ENCODE measurements at regions not wholly inside any gene's neighbourhood (a gene's known extent, or its start where the extent isn't known, plus 50 kb on each side); places are given as distances from the start of the nearest gene placed in this dataset.

DNA sequence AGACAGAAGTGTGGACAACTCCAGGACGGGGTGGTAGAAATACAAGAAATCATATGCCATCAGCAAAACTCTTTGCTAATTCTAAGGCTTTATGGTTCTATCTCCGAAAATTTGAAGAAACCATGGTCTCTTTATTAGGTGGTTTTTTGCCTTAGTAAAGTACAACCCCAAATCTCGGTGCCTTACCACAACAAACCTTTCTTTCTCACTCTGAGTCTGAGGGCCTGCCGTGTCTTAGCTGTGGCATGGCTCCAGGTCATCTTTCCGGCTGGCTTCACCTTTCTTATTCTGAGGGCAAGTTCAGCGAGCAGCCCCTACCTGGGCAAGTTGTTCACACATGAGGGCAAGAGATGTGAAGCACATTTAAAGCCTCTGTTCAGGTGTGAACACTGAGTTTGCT, 280.6 kb downstream of the TTLL7 start:
- Histone ChIP-seq H3K27ac (ENCODE audit: low read depth, low read length) (no peak overlapping the region), H3K36me3 (ENCODE audit: insufficient read depth, low read length) (no peaks in the 10 kb centered on the region), H3K9me3 (ENCODE audit: low read length) (no peaks in the 10 kb centered on the region), H3K27me3 (ENCODE audit: control insufficient read depth in 1 of 2, insufficient read depth in 2 of 2, low read length in 2 of 2) (no peaks in the 10 kb centered on the region), H3K9ac (ENCODE audit: low read length) (no peak overlapping the region), H3K4me3 (ENCODE audit: low read depth in 1 of 2, low read length in 2 of 2) (no peak overlapping the region), H3K4me1 (ENCODE audit: insufficient read depth, low read length) (no peaks in the 10 kb centered on the region)

DNA sequence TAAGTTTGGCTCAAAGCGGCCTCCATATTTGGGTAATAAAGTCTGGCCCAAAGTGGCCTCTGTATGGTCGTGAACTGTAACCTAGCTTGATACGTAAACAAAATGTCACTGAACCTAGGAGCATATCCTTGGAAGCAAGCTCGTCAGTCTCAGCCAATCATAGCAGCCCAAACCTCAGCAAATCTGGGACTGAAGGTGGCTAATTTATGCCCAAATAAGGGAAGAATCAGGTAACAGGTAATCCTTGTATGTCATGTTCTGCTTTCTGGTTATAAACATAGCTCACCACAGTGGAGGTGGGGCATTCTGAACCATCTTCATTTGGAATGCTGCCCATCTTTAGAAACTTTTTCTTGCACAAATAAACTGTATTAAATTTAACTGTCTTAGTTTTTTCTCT, 281.1 kb downstream of the TTLL7 start:
- no peaks in the 10 kb centered on the region for H3K4me1 ChIP-seq (ENCODE audit: insufficient read depth, low read length)
- H3K27me3 ChIP-seq (ENCODE audit: control insufficient read depth in 1 of 2, insufficient read depth in 2 of 2, low read length in 2 of 2) = no peaks in the 10 kb centered on the region
- no peak overlapping the region for H3K9ac ChIP-seq (ENCODE audit: low read length)
- no peaks in the 10 kb centered on the region for H3K36me3 ChIP-seq (ENCODE audit: insufficient read depth, low read length)
- H3K9me3 ChIP-seq (ENCODE audit: low read length) = no peaks in the 10 kb centered on the region
- no peak overlapping the region for H3K4me3 ChIP-seq (ENCODE audit: low read depth in 1 of 2, low read length in 2 of 2)
- no peak overlapping the region for H3K27ac ChIP-seq (ENCODE audit: low read depth, low read length)

DNA sequence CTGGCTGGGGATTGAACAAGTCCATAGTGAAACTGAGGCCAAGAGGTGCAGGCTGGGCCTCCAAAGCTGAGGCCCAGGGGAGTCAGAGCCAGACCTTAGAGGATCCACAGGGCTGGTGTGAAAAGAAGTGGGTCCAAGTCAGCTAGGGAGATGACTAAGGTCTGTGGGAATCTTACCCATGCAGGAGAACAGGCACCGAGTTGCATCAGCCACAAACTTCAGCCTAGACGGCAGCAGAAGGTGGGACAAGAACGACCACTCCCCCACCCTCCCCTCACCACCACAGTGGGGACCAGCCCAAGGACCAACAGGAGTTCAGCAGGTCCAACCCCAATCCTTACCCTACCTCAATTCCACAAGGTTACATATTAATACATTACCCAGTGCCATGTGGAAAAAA, 282.3 kb downstream of the TTLL7 start:
- Histone ChIP-seq H3K9ac (ENCODE audit: low read length) (no peak overlapping the region), H3K4me1 (ENCODE audit: insufficient read depth, low read length) (no peaks in the 10 kb centered on the region), H3K27me3 (ENCODE audit: control insufficient read depth in 1 of 2, insufficient read depth in 2 of 2, low read length in 2 of 2) (no peaks in the 10 kb centered on the region), H3K9me3 (ENCODE audit: low read length) (no peaks in the 10 kb centered on the region), H3K36me3 (ENCODE audit: insufficient read depth, low read length) (no peaks in the 10 kb centered on the region), H3K27ac (ENCODE audit: low read depth, low read length) (no peak overlapping the region), H3K4me3 (ENCODE audit: low read depth in 1 of 2, low read length in 2 of 2) (no peak overlapping the region)

DNA sequence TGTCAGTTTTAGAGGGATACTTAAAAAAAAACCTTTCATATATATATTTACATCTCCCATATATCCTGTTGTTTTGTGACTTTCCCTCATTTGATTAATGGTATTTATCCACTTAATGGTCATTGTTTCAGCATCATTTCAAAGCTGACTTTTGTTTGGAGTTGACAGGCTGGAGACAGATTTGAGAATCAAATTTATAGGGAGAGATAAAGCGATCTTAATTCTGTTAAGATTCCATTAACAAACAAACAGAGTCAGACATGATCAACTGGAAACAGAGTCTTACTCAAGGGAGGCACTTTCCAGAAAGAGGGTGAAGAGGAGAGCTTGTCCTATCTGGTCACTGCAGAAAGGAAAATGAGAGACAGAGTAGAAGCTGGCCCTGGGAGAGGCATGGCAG, 283.4 kb downstream of the TTLL7 start:
- Histone ChIP-seq H3K9ac (ENCODE audit: low read length) (no peak overlapping the region), H3K36me3 (ENCODE audit: insufficient read depth, low read length) (no peaks in the 10 kb centered on the region), H3K4me3 (ENCODE audit: low read depth in 1 of 2, low read length in 2 of 2) (no peak overlapping the region), H3K9me3 (ENCODE audit: low read length) (no peaks in the 10 kb centered on the region), H3K27ac (ENCODE audit: low read depth, low read length) (no peak overlapping the region), H3K27me3 (ENCODE audit: control insufficient read depth in 1 of 2, insufficient read depth in 2 of 2, low read length in 2 of 2) (no peaks in the 10 kb centered on the region), H3K4me1 (ENCODE audit: insufficient read depth, low read length) (no peaks in the 10 kb centered on the region)

DNA sequence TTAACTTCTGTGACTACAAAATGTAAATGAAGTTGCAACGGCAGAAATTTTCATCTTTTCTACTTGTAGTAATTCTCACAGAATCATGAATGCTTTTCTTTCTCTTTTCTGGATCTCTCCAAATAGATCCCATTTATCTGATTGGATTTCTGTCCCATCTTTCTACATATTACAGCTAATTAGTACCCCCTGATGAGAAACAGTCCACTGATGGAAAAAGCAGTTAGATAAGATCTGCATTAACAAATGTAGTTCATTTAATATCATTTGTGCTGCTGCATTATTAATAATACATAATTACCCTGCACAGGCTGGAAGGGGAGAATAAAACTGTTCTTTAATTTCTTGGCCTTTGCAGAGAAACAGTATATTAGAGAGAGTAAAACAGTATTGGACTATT, 289.3 kb downstream of the TTLL7 start:
- no peak overlapping the region for H3K27ac ChIP-seq (ENCODE audit: low read depth, low read length)
- no peaks in the 10 kb centered on the region for H3K9me3 ChIP-seq (ENCODE audit: low read length)
- no peaks in the 10 kb centered on the region for H3K27me3 ChIP-seq (ENCODE audit: control insufficient read depth in 1 of 2, insufficient read depth in 2 of 2, low read length in 2 of 2)
- no peaks in the 10 kb centered on the region for H3K4me1 ChIP-seq (ENCODE audit: insufficient read depth, low read length)
- no peak overlapping the region for H3K9ac ChIP-seq (ENCODE audit: low read length)
- no peaks in the 10 kb centered on the region for H3K36me3 ChIP-seq (ENCODE audit: insufficient read depth, low read length)
- no peak overlapping the region for H3K4me3 ChIP-seq (ENCODE audit: low read depth in 1 of 2, low read length in 2 of 2)

DNA sequence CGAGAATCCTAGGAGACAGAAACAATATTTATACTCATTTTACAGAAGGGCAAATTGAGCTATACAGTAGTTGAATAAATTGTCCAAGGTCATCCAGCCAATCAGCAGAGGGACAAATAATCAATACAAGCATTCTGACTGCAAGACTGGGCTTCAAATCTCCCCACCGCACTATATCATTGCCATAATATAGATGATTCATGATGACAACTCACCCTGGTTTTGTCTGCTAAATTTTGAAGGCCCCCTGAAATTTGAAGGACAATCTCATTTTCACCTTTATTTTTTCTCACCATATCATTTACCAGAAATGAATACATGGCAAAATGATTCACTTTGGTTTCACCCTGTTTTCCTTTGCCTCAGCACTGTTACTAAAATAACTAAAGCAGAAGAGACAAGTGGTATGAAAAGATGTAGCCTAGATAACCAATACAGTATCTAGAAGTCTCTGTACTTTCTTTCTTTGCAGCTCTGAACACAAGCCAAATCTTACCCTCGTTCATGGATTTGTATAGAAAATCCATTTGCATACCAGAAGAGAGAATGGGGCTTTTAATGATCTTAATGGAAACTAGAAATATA, 292.5 kb downstream of the TTLL7 start:
- no peaks in the 10 kb centered on the region for H3K27me3 ChIP-seq (ENCODE audit: control insufficient read depth in 1 of 2, insufficient read depth in 2 of 2, low read length in 2 of 2)
- H3K9me3 ChIP-seq (ENCODE audit: low read length) = no peaks in the 10 kb centered on the region
- no peak overlapping the region for H3K4me3 ChIP-seq (ENCODE audit: low read depth in 1 of 2, low read length in 2 of 2)
- H3K4me1 ChIP-seq (ENCODE audit: insufficient read depth, low read length) = no peaks in the 10 kb centered on the region
- no peak overlapping the region for H3K27ac ChIP-seq (ENCODE audit: low read depth, low read length)
- no peaks in the 10 kb centered on the region for H3K36me3 ChIP-seq (ENCODE audit: insufficient read depth, low read length)
- no peak overlapping the region for H3K9ac ChIP-seq (ENCODE audit: low read length)

DNA sequence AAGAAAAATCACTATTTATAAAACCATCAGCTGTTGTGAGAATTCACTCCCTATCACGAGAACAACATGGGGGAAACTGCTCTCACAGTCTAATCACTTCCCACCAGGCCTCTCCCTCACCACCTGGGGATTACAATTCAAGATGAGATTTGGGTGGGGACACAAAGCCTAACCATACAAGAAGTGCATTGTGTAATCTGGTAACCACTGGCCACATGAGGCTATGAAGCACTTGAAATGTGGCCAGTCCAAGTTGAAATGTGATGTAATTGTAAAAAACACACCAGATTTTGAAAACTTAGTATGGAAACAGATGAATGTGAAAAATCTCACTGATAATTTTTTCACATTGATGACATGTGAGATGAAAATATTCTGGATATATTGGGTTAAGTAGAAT, 293.8 kb downstream of the TTLL7 start:
- Histone ChIP-seq H3K36me3 (ENCODE audit: insufficient read depth, low read length) (no peaks in the 10 kb centered on the region), H3K4me3 (ENCODE audit: low read depth in 1 of 2, low read length in 2 of 2) (no peak overlapping the region), H3K4me1 (ENCODE audit: insufficient read depth, low read length) (no peaks in the 10 kb centered on the region), H3K27me3 (ENCODE audit: control insufficient read depth in 1 of 2, insufficient read depth in 2 of 2, low read length in 2 of 2) (no peaks in the 10 kb centered on the region), H3K27ac (ENCODE audit: low read depth, low read length) (no peak overlapping the region), H3K9ac (ENCODE audit: low read length) (no peak overlapping the region), H3K9me3 (ENCODE audit: low read length) (no peaks in the 10 kb centered on the region)

DNA sequence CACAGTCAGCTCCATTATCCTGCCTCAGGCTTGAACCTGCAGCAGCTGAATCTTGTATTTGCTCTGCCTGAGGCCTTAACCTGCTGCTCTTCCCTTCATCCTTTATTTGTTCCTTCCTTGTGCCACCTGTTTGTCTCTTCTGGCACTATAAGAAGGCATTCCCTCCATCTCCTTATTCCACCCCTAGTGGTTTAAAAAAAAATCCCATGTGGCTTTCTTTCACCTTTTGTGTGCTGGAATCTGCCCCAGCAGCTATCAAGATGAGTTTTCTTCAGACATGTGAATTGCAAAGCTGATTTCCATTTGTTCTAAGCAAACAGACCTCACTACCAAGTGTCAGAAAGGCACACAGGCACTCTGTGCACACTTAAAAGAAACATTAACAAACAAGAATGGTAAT, 294.6 kb downstream of the TTLL7 start:
- Histone ChIP-seq H3K4me3 (ENCODE audit: low read depth in 1 of 2, low read length in 2 of 2) (no peak overlapping the region), H3K27ac (ENCODE audit: low read depth, low read length) (no peak overlapping the region), H3K9me3 (ENCODE audit: low read length) (no peaks in the 10 kb centered on the region), H3K4me1 (ENCODE audit: insufficient read depth, low read length) (no peaks in the 10 kb centered on the region), H3K36me3 (ENCODE audit: insufficient read depth, low read length) (no peaks in the 10 kb centered on the region), H3K9ac (ENCODE audit: low read length) (no peak overlapping the region), H3K27me3 (ENCODE audit: control insufficient read depth in 1 of 2, insufficient read depth in 2 of 2, low read length in 2 of 2) (no peaks in the 10 kb centered on the region)

DNA sequence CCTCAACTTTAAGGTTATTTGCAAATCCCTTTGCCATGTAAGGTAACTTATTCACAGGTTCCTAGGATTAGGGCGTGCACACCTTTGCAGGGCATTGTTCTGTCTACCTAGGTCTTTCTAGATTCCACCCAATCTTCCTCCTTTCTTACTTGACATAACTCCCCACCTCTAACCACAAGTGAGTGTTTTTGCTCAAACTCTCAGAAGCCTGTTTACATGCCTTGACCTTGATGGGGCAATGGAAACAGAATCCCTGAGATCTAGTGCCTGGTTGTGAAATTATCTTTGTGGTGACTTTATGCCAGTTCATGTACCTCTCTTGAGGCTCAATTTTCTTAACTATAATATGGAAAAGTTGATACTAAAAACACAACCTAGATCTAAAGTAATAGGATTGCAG, 296.6 kb downstream of the TTLL7 start:
- Histone ChIP-seq H3K27ac (ENCODE audit: low read depth, low read length) (no peak overlapping the region), H3K36me3 (ENCODE audit: insufficient read depth, low read length) (no peaks in the 10 kb centered on the region), H3K4me1 (ENCODE audit: insufficient read depth, low read length) (no peaks in the 10 kb centered on the region), H3K4me3 (ENCODE audit: low read depth in 1 of 2, low read length in 2 of 2) (no peak overlapping the region), H3K27me3 (ENCODE audit: control insufficient read depth in 1 of 2, insufficient read depth in 2 of 2, low read length in 2 of 2) (no peaks in the 10 kb centered on the region), H3K9ac (ENCODE audit: low read length) (no peak overlapping the region), H3K9me3 (ENCODE audit: low read length) (no peaks in the 10 kb centered on the region)

DNA sequence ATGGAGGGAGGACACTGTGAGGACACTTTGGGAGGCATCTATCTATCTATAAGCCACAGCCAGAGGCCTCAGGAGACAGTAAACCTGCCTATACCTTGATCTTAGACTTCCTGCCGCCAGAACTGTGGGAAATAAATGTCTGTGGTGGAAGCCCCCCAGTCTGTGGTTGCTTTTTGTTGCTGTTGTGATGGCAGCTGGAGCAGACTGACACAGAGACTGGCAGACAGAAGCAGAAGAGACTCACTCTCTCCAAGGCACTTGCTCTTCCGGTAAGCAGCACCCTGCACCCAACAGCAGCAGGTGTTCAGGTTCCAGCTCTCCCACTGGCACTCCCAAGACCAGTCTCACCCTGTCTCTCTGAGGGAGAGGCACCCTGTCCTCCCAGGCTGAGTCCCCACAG, 297.6 kb downstream of the TTLL7 start:
- no peaks in the 10 kb centered on the region for H3K4me1 ChIP-seq (ENCODE audit: insufficient read depth, low read length)
- no peak overlapping the region for H3K27ac ChIP-seq (ENCODE audit: low read depth, low read length)
- no peaks in the 10 kb centered on the region for H3K9me3 ChIP-seq (ENCODE audit: low read length)
- no peak overlapping the region for H3K4me3 ChIP-seq (ENCODE audit: low read depth in 1 of 2, low read length in 2 of 2)
- H3K27me3 ChIP-seq (ENCODE audit: control insufficient read depth in 1 of 2, insufficient read depth in 2 of 2, low read length in 2 of 2) = no peaks in the 10 kb centered on the region
- H3K9ac ChIP-seq (ENCODE audit: low read length) = no peak overlapping the region
- H3K36me3 ChIP-seq (ENCODE audit: insufficient read depth, low read length) = no peaks in the 10 kb centered on the region

DNA sequence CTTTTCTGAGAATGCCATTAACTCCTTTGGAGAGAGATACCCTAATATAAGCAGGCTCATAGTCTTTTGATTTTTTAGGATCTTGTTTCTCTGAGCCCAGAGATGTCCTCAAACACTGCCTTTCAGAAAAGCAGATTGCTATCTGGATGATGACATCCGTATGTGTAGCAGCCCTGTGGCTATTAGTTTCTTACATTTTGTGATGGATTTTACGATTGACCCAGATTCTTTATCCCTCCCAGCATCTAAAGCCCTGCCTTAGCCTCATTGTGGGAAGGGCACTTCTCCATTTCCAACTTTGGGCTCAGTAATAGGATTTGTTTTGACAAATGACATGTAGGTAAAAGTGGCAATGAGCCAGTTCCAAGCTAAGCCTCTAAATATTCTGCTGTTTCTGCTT, 300.3 kb downstream of the TTLL7 start:
- Histone ChIP-seq H3K27ac (ENCODE audit: low read depth, low read length) (no peak overlapping the region), H3K9ac (ENCODE audit: low read length) (no peak overlapping the region), H3K4me1 (ENCODE audit: insufficient read depth, low read length) (no peaks in the 10 kb centered on the region), H3K36me3 (ENCODE audit: insufficient read depth, low read length) (no peaks in the 10 kb centered on the region), H3K27me3 (ENCODE audit: control insufficient read depth in 1 of 2, insufficient read depth in 2 of 2, low read length in 2 of 2) (no peaks in the 10 kb centered on the region), H3K9me3 (ENCODE audit: low read length) (no peaks in the 10 kb centered on the region), H3K4me3 (ENCODE audit: low read depth in 1 of 2, low read length in 2 of 2) (no peak overlapping the region)

DNA sequence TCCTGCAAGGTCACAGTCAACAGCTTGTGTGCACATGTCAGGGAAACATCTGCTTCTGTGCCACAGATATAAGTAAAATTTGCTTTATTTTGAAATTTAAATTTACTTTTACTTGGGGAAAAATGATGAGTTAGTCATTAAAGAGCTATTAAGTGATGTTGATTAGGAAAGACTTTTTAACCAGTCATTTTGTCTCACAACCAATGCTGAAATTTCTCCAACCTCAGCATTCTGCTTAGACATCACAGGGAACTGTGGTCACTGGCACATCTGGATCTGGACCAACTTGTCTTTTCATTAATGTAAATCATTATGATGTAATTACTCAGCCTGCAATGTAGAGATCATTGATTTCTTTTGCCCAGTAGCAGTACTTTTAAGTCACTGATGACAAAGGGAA, 301.0 kb downstream of the TTLL7 start:
- no peaks in the 10 kb centered on the region for H3K4me1 ChIP-seq (ENCODE audit: insufficient read depth, low read length)

More for the DNA sequence above, 301.0 kb downstream of the TTLL7 start:
- no peaks in the 10 kb centered on the region for H3K9me3 ChIP-seq (ENCODE audit: low read length)
- H3K27ac ChIP-seq (ENCODE audit: low read depth, low read length) = no peak overlapping the region
- H3K27me3 ChIP-seq (ENCODE audit: control insufficient read depth in 1 of 2, insufficient read depth in 2 of 2, low read length in 2 of 2) = no peaks in the 10 kb centered on the region
- H3K36me3 ChIP-seq (ENCODE audit: insufficient read depth, low read length) = no peaks in the 10 kb centered on the region
- no peak overlapping the region for H3K9ac ChIP-seq (ENCODE audit: low read length)
- H3K4me3 ChIP-seq (ENCODE audit: low read depth in 1 of 2, low read length in 2 of 2) = no peak overlapping the region

All from muscle layer of colon (tissue), 2 donors.